Astrocyte (in vitro differentiated cells and primary cell): ENCODE measurements at regions not wholly inside any gene's neighbourhood (a gene's known extent, or its start where the extent isn't known, plus 50 kb on each side); places are given as distances from the start of the nearest gene placed in this dataset.

ENCODE experiments used
- DNase-seq: peaks from one replicate; pipeline ENCODE4 v3.0.0-alpha.2; 2010; ENCODE audit warnings: low read depth
- FAIRE-seq: peaks from 2 replicates; lab custom pipeline; 2011; peaks lifted over from hg19 to GRCh38; lab: Jason Lieb, UNC
- H2AFZ ChIP-seq: 2 replicates; pipeline ENCODE4 v1.6.0; 2012; ENCODE audit warnings: low read depth, low read length, inconsistent platforms
- H3K27ac ChIP-seq: 2 replicates; pipeline ENCODE4 v1.5.1; 2011; ENCODE audit warnings: low read depth, low read length, inconsistent platforms
- H3K27me3 ChIP-seq: 2 replicates; pipeline ENCODE4 v1.6.0; 2011; ENCODE audit warnings: low read length, inconsistent platforms; ENCODE audit not compliant: insufficient read depth
- H3K36me3 ChIP-seq: 2 replicates; pipeline ENCODE4 v1.5.1; 2011; ENCODE audit warnings: low read length, inconsistent platforms; ENCODE audit not compliant: insufficient read depth
- H3K4me1 ChIP-seq: 2 replicates; pipeline ENCODE4 v1.5.1; 2011; ENCODE audit warnings: low read length, inconsistent platforms; ENCODE audit not compliant: insufficient read depth
- H3K4me2 ChIP-seq: 2 replicates; pipeline ENCODE4 v1.6.0; 2012; ENCODE audit warnings: low read length, inconsistent platforms
- H3K4me3 ChIP-seq: 2 replicates; pipeline ENCODE4 v1.5.1; 2011; ENCODE audit warnings: low read depth, mild to moderate bottlenecking, low read length, inconsistent platforms; ENCODE audit not compliant: insufficient read depth
- H3K79me2 ChIP-seq: 2 replicates; pipeline ENCODE4 v1.6.0; 2012; ENCODE audit warnings: mild to moderate bottlenecking, low read length, inconsistent platforms; ENCODE audit not compliant: insufficient read depth
- H3K9ac ChIP-seq: 2 replicates; pipeline ENCODE4 v1.6.0; 2012; ENCODE audit warnings: mild to moderate bottlenecking, low read length, inconsistent platforms
- H3K9me3 ChIP-seq: 2 replicates; pipeline ENCODE4 v1.5.1; 2012; ENCODE audit warnings: low read depth, mild to moderate bottlenecking, low read length, inconsistent platforms; ENCODE audit not compliant: insufficient read depth
- H4K20me1 ChIP-seq: 2 replicates; pipeline ENCODE4 v1.6.0; 2012; ENCODE audit warnings: low read length, inconsistent platforms; ENCODE audit not compliant: insufficient read depth
- H3K27ac Mint-ChIP-seq: one replicate; pipeline ENCODE4 v1.8.0; 2021; ENCODE audit warnings: mild to moderate bottlenecking, mixed read lengths; ENCODE audit not compliant: unreplicated experiment
- H3K27me3 Mint-ChIP-seq: one replicate; pipeline ENCODE4 v1.8.0; 2021; ENCODE audit warnings: low read depth, mixed read lengths; ENCODE audit not compliant: unreplicated experiment
- H3K36me3 Mint-ChIP-seq: one replicate; pipeline ENCODE4 v1.8.0; 2021; ENCODE audit warnings: low read depth, mixed read lengths; ENCODE audit not compliant: unreplicated experiment
- H3K4me1 Mint-ChIP-seq: one replicate; pipeline ENCODE4 v1.8.0; 2021; ENCODE audit warnings: low read depth, mixed read lengths; ENCODE audit not compliant: unreplicated experiment
- H3K4me3 Mint-ChIP-seq: one replicate; pipeline ENCODE4 v1.8.0; 2021; ENCODE audit warnings: mild to moderate bottlenecking, moderate library complexity, mixed read lengths; ENCODE audit not compliant: unreplicated experiment
- H3K9me3 Mint-ChIP-seq: one replicate; pipeline ENCODE4 v1.8.0; 2021; ENCODE audit warnings: mild to moderate bottlenecking, mixed read lengths; ENCODE audit not compliant: unreplicated experiment
- EZH2 ChIP-seq: IDR thresholded peaks from 2 replicates; pipeline ENCODE4 v1.6.1; 2012; ENCODE audit warnings: mild to moderate bottlenecking, low read length, inconsistent platforms; ENCODE audit not compliant: insufficient read depth
- TF ChIP-seq, protein P1 (sequence below): IDR thresholded peaks from 2 replicates; pipeline ENCODE4 v1.5.1; 2011; ENCODE audit warnings: low read depth, mild to moderate bottlenecking, inconsistent platforms, low read length, moderate library complexity; ENCODE audit not compliant: insufficient read depth

DNA sequence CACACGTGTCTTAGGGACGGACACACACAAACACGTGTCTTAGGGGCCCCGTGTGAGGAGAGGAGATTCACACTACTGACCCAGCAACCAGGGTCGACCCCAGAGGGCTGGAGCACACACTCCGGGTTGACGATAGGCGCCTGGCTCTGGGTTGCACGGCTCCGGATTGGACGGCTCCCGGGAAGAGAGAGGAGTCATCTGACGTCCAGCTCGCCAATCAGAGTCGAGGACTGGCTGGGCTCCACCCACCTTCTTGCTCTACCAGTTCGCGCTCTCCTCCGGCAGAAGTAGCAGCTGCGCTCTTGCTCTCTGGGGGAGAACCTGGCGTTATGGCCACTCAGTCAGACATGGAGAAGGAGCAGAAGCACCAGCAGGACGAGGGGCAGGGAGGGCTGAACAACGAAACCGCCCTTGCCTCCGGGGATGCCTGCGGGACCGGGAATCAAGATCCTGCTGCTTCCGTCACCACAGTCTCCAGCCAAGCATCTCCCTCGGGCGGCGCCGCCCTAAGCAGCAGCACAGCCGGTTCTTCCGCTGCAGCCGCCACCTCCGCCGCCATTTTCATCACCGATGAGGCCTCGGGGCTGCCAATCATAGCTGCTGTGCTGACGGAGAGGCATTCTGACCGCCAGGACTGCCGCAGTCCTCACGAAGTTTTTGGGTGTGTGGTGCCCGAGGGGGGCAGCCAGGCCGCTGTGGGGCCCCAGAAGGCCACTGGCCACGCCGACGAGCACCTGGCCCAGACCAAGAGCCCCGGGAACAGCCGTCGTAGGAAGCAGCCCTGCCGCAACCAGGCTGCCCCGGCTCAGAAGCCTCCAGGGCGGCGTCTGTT is 74.3 kb downstream of the NUDT10 start:
- Histone ChIP-seq H3K27me3 (no peaks in the 10 kb centered on the region), H3K79me2 (no peaks in the 10 kb centered on the region), H3K36me3 (no peaks in the 10 kb centered on the region), H3K9me3 (no peaks in the 10 kb centered on the region), H3K27ac (no peak overlapping the region), H3K4me2 (no peak overlapping the region), H2AFZ (no peak overlapping the region), H3K4me3 (no peak overlapping the region), H3K9ac (no peak overlapping the region), H3K4me1 (no peaks in the 10 kb centered on the region), H4K20me1 (no peaks in the 10 kb centered on the region)
- Mint-ChIP-seq H3K9me3 (no peaks in the 10 kb centered on the region), H3K27ac (no peak overlapping the region), H3K4me1 (no peaks in the 10 kb centered on the region), H3K36me3 (no peaks in the 10 kb centered on the region), H3K4me3 (no peak overlapping the region), H3K27me3 (peaks cover 2% of the 10 kb centered on the region)
- TF ChIP-seq, protein P1, sequence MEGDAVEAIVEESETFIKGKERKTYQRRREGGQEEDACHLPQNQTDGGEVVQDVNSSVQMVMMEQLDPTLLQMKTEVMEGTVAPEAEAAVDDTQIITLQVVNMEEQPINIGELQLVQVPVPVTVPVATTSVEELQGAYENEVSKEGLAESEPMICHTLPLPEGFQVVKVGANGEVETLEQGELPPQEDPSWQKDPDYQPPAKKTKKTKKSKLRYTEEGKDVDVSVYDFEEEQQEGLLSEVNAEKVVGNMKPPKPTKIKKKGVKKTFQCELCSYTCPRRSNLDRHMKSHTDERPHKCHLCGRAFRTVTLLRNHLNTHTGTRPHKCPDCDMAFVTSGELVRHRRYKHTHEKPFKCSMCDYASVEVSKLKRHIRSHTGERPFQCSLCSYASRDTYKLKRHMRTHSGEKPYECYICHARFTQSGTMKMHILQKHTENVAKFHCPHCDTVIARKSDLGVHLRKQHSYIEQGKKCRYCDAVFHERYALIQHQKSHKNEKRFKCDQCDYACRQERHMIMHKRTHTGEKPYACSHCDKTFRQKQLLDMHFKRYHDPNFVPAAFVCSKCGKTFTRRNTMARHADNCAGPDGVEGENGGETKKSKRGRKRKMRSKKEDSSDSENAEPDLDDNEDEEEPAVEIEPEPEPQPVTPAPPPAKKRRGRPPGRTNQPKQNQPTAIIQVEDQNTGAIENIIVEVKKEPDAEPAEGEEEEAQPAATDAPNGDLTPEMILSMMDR, result no peak
- TF ChIP-seq EZH2, result no peak
- no peak for DNase-seq
- no peak for FAIRE-seq

DNA sequence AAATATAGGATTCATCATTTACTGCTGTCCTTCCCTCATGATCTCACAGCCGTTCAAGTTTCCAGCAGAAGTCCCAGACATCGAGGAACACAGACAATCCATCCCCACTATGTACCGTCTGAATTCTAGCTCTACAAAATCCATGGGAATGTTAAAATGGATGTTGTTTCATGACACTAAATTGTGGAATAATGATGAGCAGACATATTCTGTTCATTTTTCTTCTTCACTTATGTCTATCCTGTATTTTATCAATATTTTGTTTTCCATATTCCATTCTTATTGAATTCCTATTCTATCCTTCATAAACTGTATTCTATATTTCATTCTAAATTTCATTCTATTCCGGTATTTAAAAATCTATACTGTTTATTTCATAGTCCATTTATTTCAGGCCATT is 71.8 kb downstream of the NUDT10 start:
- Histone ChIP-seq H4K20me1 (no peaks in the 10 kb centered on the region), H3K9me3 (no peaks in the 10 kb centered on the region), H3K9ac (no peak overlapping the region), H2AFZ (no peak overlapping the region), H3K27ac (no peak overlapping the region), H3K79me2 (no peaks in the 10 kb centered on the region), H3K27me3 (no peaks in the 10 kb centered on the region), H3K36me3 (no peaks in the 10 kb centered on the region), H3K4me3 (no peak overlapping the region), H3K4me1 (no peaks in the 10 kb centered on the region), H3K4me2 (no peak overlapping the region)
- peaks cover 2% of the 10 kb centered on the region for H3K27me3 Mint-ChIP-seq
- no peak overlapping the region for H3K4me3 Mint-ChIP-seq
- no peaks in the 10 kb centered on the region for H3K4me1 Mint-ChIP-seq
- peak; percentile 76 for FAIRE-seq
- H3K36me3 Mint-ChIP-seq, result no peaks in the 10 kb centered on the region
- TF ChIP-seq, protein P1, result no peak
- no peak for TF ChIP-seq EZH2
- H3K27ac Mint-ChIP-seq, result no peak overlapping the region
- no peak for DNase-seq
- no peaks in the 10 kb centered on the region for H3K9me3 Mint-ChIP-seq
